Esophagus muscularis mucosa (tissue), 4 donors: ENCODE measurements at regions not wholly inside any gene's neighbourhood (a gene's known extent, or its start where the extent isn't known, plus 50 kb on each side); places are given as distances from the start of the nearest gene placed in this dataset.

Experiments used
- DNase-seq: peaks from one replicate; pipeline ENCODE4 v3.0.0-alpha.2; 2017; ENCODE audit errors: extremely low spot score
- H3K27ac ChIP-seq, 4 donors: fragments of 200-600 bp; sonication (generic); replicated peaks in 1 of 4; 1 replicate in 3 of 4; 2 replicates in 1 of 4; pipeline ENCODE4 v1.5.1; 2016 to 2019; ENCODE audit warnings: mild to moderate bottlenecking in 1 of 4
- H3K27me3 ChIP-seq, 4 donors: fragments of 200-600 bp; sonication (generic); one replicate each; pipeline versions ENCODE4 v1.5.1 to v1.6.0; 2016 to 2019
- H3K36me3 ChIP-seq, 4 donors: fragments of 200-600 bp; sonication (generic); one replicate each; pipeline ENCODE4 v1.5.1; 2016 to 2019
- H3K4me1 ChIP-seq, 4 donors: fragments of 200-600 bp; sonication (generic); one replicate each; pipeline ENCODE4 v1.5.1; 2016 to 2019
- H3K4me3 ChIP-seq, 4 donors: fragments of 200-600 bp; sonication (generic); 1 replicate in 2 of 4; 2 replicates in 2 of 4; pipeline ENCODE4 v1.5.1; 2016 to 2019; ENCODE audit warnings: mild to moderate bottlenecking in 4 of 4, moderate library complexity in 1 of 4
- H3K9me3 ChIP-seq, 4 donors: fragments of 200-600 bp; sonication (generic); 1 replicate in 3 of 4; 2 replicates in 1 of 4; pipeline ENCODE4 v1.5.1; 2016 to 2019
- EP300 ChIP-seq: sonication (generic); formaldehyde crosslinking; IDR thresholded peaks from one replicate; pipeline ENCODE4 v1.6.1; 2017; ENCODE audit warnings: antibody characterized with exemption
- POLR2A ChIP-seq: fragments of 450-650 bp; IDR thresholded peaks from one replicate; pipeline ENCODE4 v1.6.1; 2017; ENCODE audit warnings: antibody characterized with exemption, moderate library complexity, mild to moderate bottlenecking, low read depth
- POLR2AphosphoS5 ChIP-seq, 2 donors: sonication (generic); formaldehyde crosslinking; IDR thresholded peaks; one replicate each; pipeline ENCODE4 v1.6.1; 2017; ENCODE audit warnings: antibody characterized with exemption in 2 of 2
- WGBS: methylation state at CpG from one replicate; pipeline ENCODE4 v1.1.5; 2018; 5-methylcytosine and 5-hydroxymethylcytosine counted together
- intact Hi-C: fragments of 100-400 bp; cut with DNase I; formaldehyde crosslinking; loops from one replicate; pipeline ENCODE4 v1.15.1; 2023
- TF ChIP-seq, protein P1 (sequence below), 3 experiments: fragments of 200-600 bp in 2 of 3; fragments of 450-650 bp in 1 of 3; sonication (generic) in 2 of 3; IDR thresholded peaks; one replicate each; pipeline ENCODE4 v1.5.1; 2017 to 2019; ENCODE audit warnings: antibody characterized with exemption in 3 of 3, mild to moderate bottlenecking in 2 of 3, moderate library complexity in 1 of 3

DNA sequence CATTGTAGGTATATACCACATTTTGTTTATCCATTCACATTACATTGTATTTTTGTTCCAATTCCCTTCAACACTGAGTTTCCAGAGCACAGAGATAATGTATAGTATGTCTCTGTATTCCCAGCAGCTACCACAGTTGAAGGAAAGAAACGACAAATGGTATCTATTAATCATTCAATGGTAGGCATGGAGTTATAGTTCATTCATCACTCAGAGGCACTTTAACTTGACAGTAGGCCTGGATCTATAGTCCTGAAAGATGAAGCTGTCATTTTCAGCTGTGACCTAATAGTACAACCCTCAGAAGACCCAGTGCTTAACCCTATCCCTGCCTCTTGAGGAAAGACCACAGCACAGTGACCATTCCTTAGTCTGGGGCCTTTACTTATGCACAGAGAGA lies 163.0 kb upstream of the TMTC4 start:
- H3K36me3 ChIP-seq: no peaks in the 10 kb centered on the region
- no peaks in the 10 kb centered on the region for H3K4me1 ChIP-seq
- intact Hi-C loops: no loop called here
- 54% methylated on average over 1 of the region's 1 CpG for WGBS
- TF ChIP-seq, protein P1, sequence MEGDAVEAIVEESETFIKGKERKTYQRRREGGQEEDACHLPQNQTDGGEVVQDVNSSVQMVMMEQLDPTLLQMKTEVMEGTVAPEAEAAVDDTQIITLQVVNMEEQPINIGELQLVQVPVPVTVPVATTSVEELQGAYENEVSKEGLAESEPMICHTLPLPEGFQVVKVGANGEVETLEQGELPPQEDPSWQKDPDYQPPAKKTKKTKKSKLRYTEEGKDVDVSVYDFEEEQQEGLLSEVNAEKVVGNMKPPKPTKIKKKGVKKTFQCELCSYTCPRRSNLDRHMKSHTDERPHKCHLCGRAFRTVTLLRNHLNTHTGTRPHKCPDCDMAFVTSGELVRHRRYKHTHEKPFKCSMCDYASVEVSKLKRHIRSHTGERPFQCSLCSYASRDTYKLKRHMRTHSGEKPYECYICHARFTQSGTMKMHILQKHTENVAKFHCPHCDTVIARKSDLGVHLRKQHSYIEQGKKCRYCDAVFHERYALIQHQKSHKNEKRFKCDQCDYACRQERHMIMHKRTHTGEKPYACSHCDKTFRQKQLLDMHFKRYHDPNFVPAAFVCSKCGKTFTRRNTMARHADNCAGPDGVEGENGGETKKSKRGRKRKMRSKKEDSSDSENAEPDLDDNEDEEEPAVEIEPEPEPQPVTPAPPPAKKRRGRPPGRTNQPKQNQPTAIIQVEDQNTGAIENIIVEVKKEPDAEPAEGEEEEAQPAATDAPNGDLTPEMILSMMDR (IDR thresholded peaks at IDR 0.05): no peak
- TF ChIP-seq POLR2A: no peak
- no peak for TF ChIP-seq EP300
- TF ChIP-seq POLR2AphosphoS5 (IDR thresholded peaks at IDR 0.05): no peak
- no peaks in the 10 kb centered on the region for H3K9me3 ChIP-seq
- no peak for DNase-seq
- H3K4me3 ChIP-seq: no peak overlapping the region
- H3K27ac ChIP-seq: no peak overlapping the region
- no peaks in the 10 kb centered on the region for H3K27me3 ChIP-seq

- intact Hi-C loops: no loop called here
- H3K4me3 ChIP-seq: no peak overlapping the region
- 74% methylated on average over 4 of the region's 4 CpGs for WGBS
- H3K9me3 ChIP-seq: no peaks in the 10 kb centered on the region
- H3K27ac ChIP-seq: no peak overlapping the region
- H3K4me1 ChIP-seq: no peaks in the 10 kb centered on the region
- no peak for TF ChIP-seq EP300
- no peak for TF ChIP-seq POLR2A
- TF ChIP-seq, protein P1 (IDR thresholded peaks at IDR 0.05): no peak
- no peak for TF ChIP-seq POLR2AphosphoS5 (IDR thresholded peaks at IDR 0.05)
- H3K27me3 ChIP-seq: no peaks in the 10 kb centered on the region
- H3K36me3 ChIP-seq: no peaks in the 10 kb centered on the region
- no peak for DNase-seq
These were observed 162.1 kb upstream of the TMTC4 start for GRCh38 chr13:100836711-100837110.

GRCh38 chr13:100835695-100836094 lies 161.1 kb upstream of the TMTC4 start:
- Histone ChIP-seq H3K9me3 (no peaks in the 10 kb centered on the region), H3K27me3 (no peaks in the 10 kb centered on the region), H3K36me3 (no peaks in the 10 kb centered on the region), H3K4me1 (no peaks in the 10 kb centered on the region), H3K4me3 (no peak overlapping the region), H3K27ac (no peak overlapping the region)
- WGBS: 81% methylated on average over 5 of the region's 5 CpGs
- no peak for DNase-seq
- no peak for TF ChIP-seq POLR2AphosphoS5 (IDR thresholded peaks at IDR 0.05)
- TF ChIP-seq, protein P1 (IDR thresholded peaks at IDR 0.05): no peak
- no peak for TF ChIP-seq EP300
- TF ChIP-seq POLR2A: no peak
- intact Hi-C loops: no loop called here

DNA sequence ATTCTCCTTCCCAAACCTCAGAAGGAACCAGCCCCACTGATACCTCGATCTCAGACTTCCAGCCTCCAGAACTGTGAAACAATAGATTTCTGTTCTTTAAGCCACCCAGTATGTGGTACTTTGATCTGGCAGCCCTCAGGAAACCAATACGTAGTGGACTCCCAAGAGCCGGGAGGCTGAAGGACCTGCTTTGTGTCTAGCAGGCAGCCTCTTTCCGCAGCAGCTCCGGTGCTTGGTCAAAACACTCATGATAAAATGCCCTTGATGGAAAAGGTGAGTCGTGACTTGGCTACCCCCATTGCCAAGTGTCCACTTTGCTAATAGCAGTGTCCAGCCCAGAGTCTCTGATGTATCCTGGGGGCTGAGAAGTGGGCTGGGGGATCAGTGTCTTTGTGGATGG lies 158.8 kb upstream of the TMTC4 start:
- no peak for DNase-seq
- intact Hi-C loops: no loop called here
- Histone ChIP-seq H3K27me3 (no peaks in the 10 kb centered on the region), H3K36me3 (no peaks in the 10 kb centered on the region), H3K4me3 (no peak overlapping the region), H3K4me1 (no peaks in the 10 kb centered on the region), H3K27ac (no peak overlapping the region), H3K9me3 (peaks cover 0 to 9% (median 7%) of the 10 kb centered on the region in 4 donors)
- WGBS: 78% methylated on average over 3 of the region's 6 CpGs
- TF ChIP-seq POLR2A: no peak
- TF ChIP-seq, protein P1 (IDR thresholded peaks at IDR 0.05): no peak
- TF ChIP-seq EP300: no peak
- TF ChIP-seq POLR2AphosphoS5 (IDR thresholded peaks at IDR 0.05): no peak

DNA sequence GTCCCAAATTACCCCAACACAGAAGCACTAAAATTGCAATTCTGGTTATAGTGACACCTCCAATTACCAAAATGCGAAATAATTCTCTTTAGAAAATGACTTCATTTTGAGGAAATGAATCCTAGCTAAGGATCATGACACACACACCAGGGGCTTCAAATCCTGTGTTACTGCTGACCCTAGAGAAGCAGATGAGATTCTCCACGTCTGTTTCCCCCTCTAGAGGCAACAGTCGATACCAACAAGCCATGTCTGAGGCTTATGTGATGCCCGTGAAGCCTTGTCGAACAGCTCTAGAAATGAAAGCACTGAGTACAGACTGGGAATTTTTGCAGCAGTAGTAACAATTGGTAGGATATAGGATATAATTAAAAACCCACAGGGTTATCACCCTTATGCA lies 153.6 kb upstream of the TMTC4 start:
- no peak for DNase-seq

More for the DNA sequence above, 153.6 kb upstream of the TMTC4 start:
- TF ChIP-seq POLR2A (no peak), POLR2AphosphoS5 (IDR thresholded peaks at IDR 0.05) (no peak), EP300 (no peak)
- TF ChIP-seq, protein P1 (IDR thresholded peaks at IDR 0.05): no peak
- H3K36me3 ChIP-seq: no peaks in the 10 kb centered on the region
- peaks cover 0 to 10% (median 7%) of the 10 kb centered on the region in 4 donors for H3K9me3 ChIP-seq
- H3K27me3 ChIP-seq: peaks cover 0 to 3% (median 0%) of the 10 kb centered on the region in 4 donors
- H3K27ac ChIP-seq: no peak overlapping the region
- 46% methylated on average over 5 of the region's 5 CpGs for WGBS
- peaks cover 0 to 8% (median 2%) of the 10 kb centered on the region in 4 donors for H3K4me1 ChIP-seq
- no peak overlapping the region for H3K4me3 ChIP-seq
- intact Hi-C loops: no loop called here
